ENCODE measurements at regions not wholly inside any gene's neighbourhood (a gene's known extent, or its start where the extent isn't known, plus 50 kb on each side); places are given as distances from the start of the nearest gene placed in this dataset.

- no peak for DNase-seq
- WGBS, 2 donors: 91 to 96% methylated on average over 1 of the region's 1 CpG
- Histone ChIP-seq H3K27ac (no peak overlapping the region), H3K4me3 (replicated peaks in 1 of 3) (no peak overlapping the region), H3K27me3 (no peaks in the 10 kb centered on the region), H3K4me1 (no peaks in the 10 kb centered on the region), H3K9me3 (no peaks in the 10 kb centered on the region), H3K36me3 (no peaks in the 10 kb centered on the region)
- intact Hi-C loops (cut with DNase I): no loop called here
- TF ChIP-seq POLR2A (IDR thresholded peaks at IDR 0.05) (no peak), CTCF (IDR thresholded peaks at IDR 0.05) (no peak)
Measured at GRCh38 chr1:188420177-188420576, 1591.4 kb downstream of the PLA2G4A start.

GRCh38 chr1:188423073-188423472, 1594.3 kb downstream of the PLA2G4A start:
- H3K27ac ChIP-seq: no peak overlapping the region
- H3K27me3 ChIP-seq: no peaks in the 10 kb centered on the region
- no peaks in the 10 kb centered on the region for H3K9me3 ChIP-seq
- no peak for TF ChIP-seq CTCF (IDR thresholded peaks at IDR 0.05)
- no peak for TF ChIP-seq POLR2A (IDR thresholded peaks at IDR 0.05)
- H3K4me1 ChIP-seq: no peaks in the 10 kb centered on the region
- WGBS, 2 donors: 80 to 88% methylated on average over 1 of the region's 1 CpG
- DNase-seq: no peak
- intact Hi-C loops (cut with DNase I): no loop called here
- no peak overlapping the region for H3K4me3 ChIP-seq (replicated peaks in 1 of 3)
- H3K36me3 ChIP-seq: no peaks in the 10 kb centered on the region

GRCh38 chr1:188424176-188424575, 1595.4 kb downstream of the PLA2G4A start:
- 87 to 94% methylated on average over 1 of the region's 1 CpG for WGBS, 2 donors

GRCh38 chr1:188425687-188426086, 1596.9 kb downstream of the PLA2G4A start:
- no peak overlapping the region for H3K4me3 ChIP-seq (replicated peaks in 1 of 3)
- no peaks in the 10 kb centered on the region for H3K9me3 ChIP-seq
- no peaks in the 10 kb centered on the region for H3K27me3 ChIP-seq
- no peaks in the 10 kb centered on the region for H3K36me3 ChIP-seq
- no peak for DNase-seq
- intact Hi-C loops (cut with DNase I): no loop called here
- TF ChIP-seq POLR2A (IDR thresholded peaks at IDR 0.05) (no peak), CTCF (IDR thresholded peaks at IDR 0.05) (no peak)
- 65 to 81% methylated on average over 4 of the region's 4 CpGs for WGBS, 2 donors
- no peak overlapping the region for H3K27ac ChIP-seq
- H3K4me1 ChIP-seq: no peaks in the 10 kb centered on the region

More at GRCh38 chr1:188424176-188424575, 1595.4 kb downstream of the PLA2G4A start:
- H3K27ac ChIP-seq: no peak overlapping the region
- no peaks in the 10 kb centered on the region for H3K36me3 ChIP-seq
- no peaks in the 10 kb centered on the region for H3K9me3 ChIP-seq
- H3K4me1 ChIP-seq: no peaks in the 10 kb centered on the region
- no peak overlapping the region for H3K4me3 ChIP-seq (replicated peaks in 1 of 3)
- TF ChIP-seq CTCF (IDR thresholded peaks at IDR 0.05): no peak
- no peak for TF ChIP-seq POLR2A (IDR thresholded peaks at IDR 0.05)
- no peaks in the 10 kb centered on the region for H3K27me3 ChIP-seq
- intact Hi-C loops (cut with DNase I): no loop called here
- no peak for DNase-seq

- DNase-seq: no peak
- no peak overlapping the region for H3K27ac ChIP-seq
- H3K9me3 ChIP-seq: no peaks in the 10 kb centered on the region
- H3K36me3 ChIP-seq: no peaks in the 10 kb centered on the region
- TF ChIP-seq POLR2A (IDR thresholded peaks at IDR 0.05): no peak
- no peak for TF ChIP-seq CTCF (IDR thresholded peaks at IDR 0.05)
- H3K27me3 ChIP-seq: no peaks in the 10 kb centered on the region
- H3K4me1 ChIP-seq: no peaks in the 10 kb centered on the region
- intact Hi-C loops (cut with DNase I): no loop called here
- H3K4me3 ChIP-seq (replicated peaks in 1 of 3): no peak overlapping the region
Measured at GRCh38 chr1:188426561-188426960, 1597.8 kb downstream of the PLA2G4A start.
